B cell (primary cell): ENCODE measurements at regions not wholly inside any gene's neighbourhood (a gene's known extent, or its start where the extent isn't known, plus 50 kb on each side); places are given as distances from the start of the nearest gene placed in this dataset.

Source experiments
- ATAC-seq: fragments of 200-7000 bp; cut with Tn5 transposase; one replicate; pipeline ENCODE4 v1.10.0; 2021; ENCODE audit warnings: low read depth, mild to moderate bottlenecking, moderate number of reproducible peaks, moderate library complexity
- CTCF ChIA-PET: fragments of 350-600 bp; sonication (Branson Sonifier 250); formaldehyde crosslinking; loops from one replicate; lab custom pipeline; 2021; ENCODE audit warnings: antibody characterized with exemption, inconsistent platforms; lab: Charles Lee
- POLR2A ChIA-PET: fragments of 350-600 bp; sonication (Branson Sonifier 250); formaldehyde crosslinking; loops from one replicate; lab custom pipeline; 2021; ENCODE audit warnings: antibody characterized with exemption; lab: Charles Lee
- DNase-seq: peaks from one replicate; pipeline ENCODE4 v3.0.0; 2013
- H2AFZ ChIP-seq: 2 replicates; pipeline ENCODE4 v1.6.1; 2012; ENCODE audit warnings: mild to moderate bottlenecking, low read depth, low read length; ENCODE audit not compliant: insufficient read depth, poor library complexity, severe bottlenecking
- H3K27ac ChIP-seq, 2 donors: 1 replicate in 1 of 2; 2 replicates in 1 of 2; pipeline ENCODE4 v1.5.1; 2012 to 2013; ENCODE audit warnings: low read length in 2 of 2, mild to moderate bottlenecking in 2 of 2, moderate library complexity in 1 of 2
- H3K27me3 ChIP-seq, 4 experiments: fragments of 200-600 bp in 1 of 4; sonication (generic) in 1 of 4; replicated peaks in 1 of 4; 1 replicate in 2 of 4; 2 replicates in 2 of 4; pipeline versions ENCODE4 v1.6.1 to v1.7.0; 2013 to 2016; ENCODE audit warnings: low read length in 3 of 4, mild to moderate bottlenecking in 2 of 4, mixed read lengths in 1 of 4, moderate library complexity in 1 of 4; ENCODE audit not compliant: insufficient read depth in 4 of 4, control insufficient read depth in 3 of 4; ENCODE audit errors: control extremely low read depth in 1 of 4
- H3K36me3 ChIP-seq, 2 experiments: replicated peaks in 1 of 2; 1 replicate in 1 of 2; 2 replicates in 1 of 2; pipeline versions ENCODE4 v1.6.1 to v1.7.1; 2013; ENCODE audit warnings: low read length in 1 of 2; ENCODE audit not compliant: insufficient read depth in 2 of 2, control insufficient read depth in 1 of 2; ENCODE audit errors: control extremely low read depth in 1 of 2, extremely low read depth in 1 of 2
- H3K4me1 ChIP-seq, 2 donors: fragments of 200-600 bp in 1 of 2; sonication (generic) in 1 of 2; 1 replicate in 1 of 2; 2 replicates in 1 of 2; pipeline versions ENCODE4 v1.5.1 to v1.6.1; 2013 to 2017; ENCODE audit warnings: low read length in 2 of 2; ENCODE audit not compliant: control insufficient read depth in 2 of 2, insufficient read depth in 2 of 2
- H3K4me2 ChIP-seq: replicated peaks from 2 replicates; pipeline ENCODE3; 2012; ENCODE audit warnings: mild to moderate bottlenecking, low read depth, low read length; ENCODE audit not compliant: poor library complexity, severe bottlenecking
- H3K4me3 ChIP-seq, 5 experiments: fragments of 200-600 bp in 1 of 5; sonication (generic) in 1 of 5; 1 replicate in 3 of 5; 2 replicates in 2 of 5; pipeline versions ENCODE4 v1.5.1 to v1.7.0; 2011 to 2016; ENCODE audit warnings: low read length in 4 of 5, mild to moderate bottlenecking in 4 of 5, low read depth in 2 of 5, control low read depth in 1 of 5, moderate library complexity in 1 of 5; ENCODE audit not compliant: insufficient read depth in 1 of 5; ENCODE audit errors: control extremely low read depth in 1 of 5, extremely low read depth in 1 of 5
- H3K79me2 ChIP-seq: fragments of 200-600 bp; sonication (generic); one replicate; pipeline ENCODE4 v1.6.0; 2016; ENCODE audit warnings: low read length; ENCODE audit not compliant: control insufficient read depth, insufficient read depth
- H3K9ac ChIP-seq: fragments of 200-600 bp; sonication (generic); 2 replicates; pipeline ENCODE4 v1.6.1; 2017; ENCODE audit warnings: mild to moderate bottlenecking, low read length, moderate library complexity
- H3K9me3 ChIP-seq, 3 donors: one replicate each; pipeline versions ENCODE4 v1.6.1 to v1.7.1; 2013; ENCODE audit warnings: low read length in 2 of 3; ENCODE audit not compliant: control insufficient read depth in 2 of 3, insufficient read depth in 1 of 3; ENCODE audit errors: control extremely low read depth in 1 of 3
- H4K20me1 ChIP-seq: 2 replicates; pipeline ENCODE4 v1.6.0; 2012; ENCODE audit warnings: mild to moderate bottlenecking, low read length; ENCODE audit not compliant: insufficient read depth, control insufficient read depth, poor library complexity, severe bottlenecking
- H3K27ac Mint-ChIP-seq: one replicate; pipeline ENCODE4 v1.8.0; 2021; ENCODE audit warnings: mixed read lengths
- H3K27me3 Mint-ChIP-seq: one replicate; pipeline ENCODE4 v1.8.0; 2021; ENCODE audit warnings: mixed read lengths
- H3K4me1 Mint-ChIP-seq: one replicate; pipeline ENCODE4 v1.8.0; 2021; ENCODE audit warnings: mixed read lengths
- H3K4me3 Mint-ChIP-seq: one replicate; pipeline ENCODE4 v1.8.0; 2021; ENCODE audit warnings: mixed read lengths
- H3K9me3 Mint-ChIP-seq: one replicate; pipeline ENCODE4 v1.8.0; 2022; ENCODE audit warnings: mixed read lengths; ENCODE audit not compliant: insufficient read depth
- CTCF ChIP-seq: fragments of 200-600 bp; IDR thresholded peaks from one replicate; pipeline ENCODE4 v1.8.0; 2022; ENCODE audit warnings: antibody characterized with exemption, mild to moderate bottlenecking
- EZH2 ChIP-seq: IDR thresholded peaks from 2 replicates; pipeline ENCODE4 v1.6.1; 2012; ENCODE audit warnings: borderline replicate concordance, low read depth, mild to moderate bottlenecking, moderate library complexity, low read length; ENCODE audit not compliant: insufficient read depth, poor library complexity, severe bottlenecking
- WGBS: methylation state at CpG from one replicate; pipeline ENCODE4 v1.1.5; 2013; ENCODE audit warnings: missing lambda C conversion rate; ENCODE audit not compliant: insufficient coverage; 5-methylcytosine and 5-hydroxymethylcytosine counted together
- intact Hi-C: fragments of 100-400 bp; cut with micrococcal nuclease; formaldehyde crosslinking; loops from one replicate; pipeline ENCODE4 v1.10.0; 2022

- H3K27me3 ChIP-seq = no peaks in the 10 kb centered on the region
- intact Hi-C loops = no loop called here
- no peak overlapping the region for H3K27ac ChIP-seq
- H4K20me1 ChIP-seq = no peaks in the 10 kb centered on the region
- no peak overlapping the region for H3K9ac ChIP-seq
- H3K9me3 ChIP-seq = no peaks in the 10 kb centered on the region
- H3K9me3 Mint-ChIP-seq = no peaks in the 10 kb centered on the region
- TF ChIP-seq EZH2 (no peak), CTCF (no peak)
- no peak overlapping the region for H3K27ac Mint-ChIP-seq
- no peak overlapping the region for H3K4me2 ChIP-seq
- H3K4me1 ChIP-seq = no peaks in the 10 kb centered on the region
- H3K4me1 Mint-ChIP-seq = no peaks in the 10 kb centered on the region
- no peak overlapping the region for H2AFZ ChIP-seq
- no peaks in the 10 kb centered on the region for H3K27me3 Mint-ChIP-seq
- no peaks in the 10 kb centered on the region for H3K79me2 ChIP-seq
- no peaks in the 10 kb centered on the region for H3K36me3 ChIP-seq
- ATAC-seq (no peak), DNase-seq (no peak)
- no peak overlapping the region for H3K4me3 ChIP-seq
- ChIA-PET POLR2A (no interaction called here), CTCF (no interaction called here)
- no CpG with 5 or more reads among the region's 2 CpGs for WGBS
- H3K4me3 Mint-ChIP-seq = no peak overlapping the region
Measured at GRCh38 chr1:81330521-81330920, 470.2 kb upstream of the ADGRL2 start.

GRCh38 chr1:81330111-81330510, 470.6 kb upstream of the ADGRL2 start:
- Histone ChIP-seq H2AFZ (no peak overlapping the region), H3K27me3 (no peaks in the 10 kb centered on the region), H3K4me1 (no peaks in the 10 kb centered on the region), H3K4me3 (no peak overlapping the region), H3K36me3 (no peaks in the 10 kb centered on the region), H3K27ac (no peak overlapping the region), H4K20me1 (no peaks in the 10 kb centered on the region), H3K9me3 (no peaks in the 10 kb centered on the region), H3K4me2 (no peak overlapping the region), H3K79me2 (no peaks in the 10 kb centered on the region), H3K9ac (no peak overlapping the region)
- no peak overlapping the region for H3K4me3 Mint-ChIP-seq
- no peaks in the 10 kb centered on the region for H3K4me1 Mint-ChIP-seq
- TF ChIP-seq EZH2 (no peak), CTCF (no peak)
- CTCF ChIA-PET = no interaction called here
- H3K9me3 Mint-ChIP-seq = no peaks in the 10 kb centered on the region
- no peaks in the 10 kb centered on the region for H3K27me3 Mint-ChIP-seq
- ATAC-seq = no peak
- intact Hi-C loops = no loop called here
- POLR2A ChIA-PET = no interaction called here
- DNase-seq = no peak
- H3K27ac Mint-ChIP-seq = no peak overlapping the region
